ENCODE measurements at regions not wholly inside any gene's neighbourhood (a gene's known extent, or its start where the extent isn't known, plus 50 kb on each side); places are given as distances from the start of the nearest gene placed in this dataset.
"Not testable (repeated sequence)": the region's sequence is repeated elsewhere in the genome, so short reads cannot be mapped to it uniquely, and the experiment has no call there.

GRCh38 chr12:88684610-88685009 lies 104.3 kb upstream of the KITLG start:
- H3K36me3 ChIP-seq = no peaks in the 10 kb centered on the region
- H3K27me3 ChIP-seq = no peaks in the 10 kb centered on the region
- no peaks in the 10 kb centered on the region for H3K9me3 ChIP-seq
- H3K27ac ChIP-seq = no peak overlapping the region
- TF ChIP-seq, protein P1, sequence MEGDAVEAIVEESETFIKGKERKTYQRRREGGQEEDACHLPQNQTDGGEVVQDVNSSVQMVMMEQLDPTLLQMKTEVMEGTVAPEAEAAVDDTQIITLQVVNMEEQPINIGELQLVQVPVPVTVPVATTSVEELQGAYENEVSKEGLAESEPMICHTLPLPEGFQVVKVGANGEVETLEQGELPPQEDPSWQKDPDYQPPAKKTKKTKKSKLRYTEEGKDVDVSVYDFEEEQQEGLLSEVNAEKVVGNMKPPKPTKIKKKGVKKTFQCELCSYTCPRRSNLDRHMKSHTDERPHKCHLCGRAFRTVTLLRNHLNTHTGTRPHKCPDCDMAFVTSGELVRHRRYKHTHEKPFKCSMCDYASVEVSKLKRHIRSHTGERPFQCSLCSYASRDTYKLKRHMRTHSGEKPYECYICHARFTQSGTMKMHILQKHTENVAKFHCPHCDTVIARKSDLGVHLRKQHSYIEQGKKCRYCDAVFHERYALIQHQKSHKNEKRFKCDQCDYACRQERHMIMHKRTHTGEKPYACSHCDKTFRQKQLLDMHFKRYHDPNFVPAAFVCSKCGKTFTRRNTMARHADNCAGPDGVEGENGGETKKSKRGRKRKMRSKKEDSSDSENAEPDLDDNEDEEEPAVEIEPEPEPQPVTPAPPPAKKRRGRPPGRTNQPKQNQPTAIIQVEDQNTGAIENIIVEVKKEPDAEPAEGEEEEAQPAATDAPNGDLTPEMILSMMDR (IDR thresholded peaks at IDR 0.05) = no peak
- no peaks in the 10 kb centered on the region for H3K4me1 ChIP-seq (ENCODE audit: control insufficient read depth in 1 of 2, insufficient read depth in 1 of 2, low read depth in 1 of 2, low read length in 1 of 2)
- H3K4me3 ChIP-seq (ENCODE audit: low read depth in 1 of 2, low read length in 1 of 2) = no peak overlapping the region

DNA sequence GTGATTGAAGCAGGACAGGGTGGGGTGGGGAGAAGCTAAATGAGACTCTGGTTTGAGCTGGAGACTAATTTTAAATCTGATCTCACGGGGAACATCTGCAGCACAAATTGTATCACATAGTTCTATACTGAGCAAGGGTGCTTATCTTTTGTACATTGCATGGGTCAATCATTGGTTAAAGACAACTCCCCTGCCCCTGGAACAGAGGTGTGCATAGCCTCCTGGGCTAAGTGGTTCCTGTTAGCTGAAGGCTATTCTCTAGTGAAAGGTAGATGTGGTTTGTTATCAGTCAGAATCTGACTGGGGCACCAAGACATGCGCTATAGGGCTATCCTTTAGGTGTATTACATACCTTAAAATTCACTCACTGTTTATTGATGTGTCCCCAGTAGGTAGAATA lies 103.9 kb upstream of the KITLG start:
- Histone ChIP-seq H3K27me3 (no peaks in the 10 kb centered on the region), H3K4me3 (ENCODE audit: low read depth in 1 of 2, low read length in 1 of 2) (no peak overlapping the region), H3K36me3 (no peaks in the 10 kb centered on the region), H3K9me3 (no peaks in the 10 kb centered on the region), H3K4me1 (ENCODE audit: control insufficient read depth in 1 of 2, insufficient read depth in 1 of 2, low read depth in 1 of 2, low read length in 1 of 2) (no peaks in the 10 kb centered on the region), H3K27ac (no peak overlapping the region)
- TF ChIP-seq, protein P1 (IDR thresholded peaks at IDR 0.05) = no peak

- no peak overlapping the region for H3K4me3 ChIP-seq (ENCODE audit: low read depth in 1 of 2, low read length in 1 of 2)
- H3K36me3 ChIP-seq = no peaks in the 10 kb centered on the region
- H3K9me3 ChIP-seq = no peaks in the 10 kb centered on the region
- no peak overlapping the region for H3K27ac ChIP-seq
- TF ChIP-seq, protein P1 (IDR thresholded peaks at IDR 0.05) = no peak
- no peaks in the 10 kb centered on the region for H3K4me1 ChIP-seq (ENCODE audit: control insufficient read depth in 1 of 2, insufficient read depth in 1 of 2, low read depth in 1 of 2, low read length in 1 of 2)
- H3K27me3 ChIP-seq = no peaks in the 10 kb centered on the region
These were observed 103.4 kb upstream of the KITLG start for GRCh38 chr12:88683628-88684027.

DNA sequence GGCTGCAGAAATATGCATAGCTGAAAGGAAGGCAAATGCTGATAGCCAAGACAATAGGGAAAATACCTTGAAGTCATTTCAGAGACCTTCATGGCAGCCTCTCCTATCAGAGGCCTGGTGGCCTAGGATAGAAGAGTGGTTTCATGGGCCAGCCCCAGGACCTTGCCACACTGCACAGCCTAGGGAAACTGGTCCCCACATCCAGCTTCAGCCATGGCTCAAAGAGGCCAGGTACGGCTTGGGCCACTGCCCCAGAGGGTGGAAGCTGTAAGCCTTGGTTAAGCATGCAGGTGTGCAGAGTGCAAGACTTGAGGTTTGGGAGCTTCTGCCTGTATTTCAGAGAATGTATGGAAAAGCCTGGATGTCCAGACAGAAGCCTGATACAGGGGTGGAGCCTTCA lies 101.0 kb upstream of the KITLG start:
- H3K4me1 ChIP-seq (ENCODE audit: control insufficient read depth in 1 of 2, insufficient read depth in 1 of 2, low read depth in 1 of 2, low read length in 1 of 2) = no peaks in the 10 kb centered on the region
- H3K9me3 ChIP-seq = no peaks in the 10 kb centered on the region
- TF ChIP-seq, protein P1 (IDR thresholded peaks at IDR 0.05) = no peak
- H3K27ac ChIP-seq = no peak overlapping the region
- H3K36me3 ChIP-seq = no peaks in the 10 kb centered on the region
- H3K4me3 ChIP-seq (ENCODE audit: low read depth in 1 of 2, low read length in 1 of 2) = no peak overlapping the region
- no peaks in the 10 kb centered on the region for H3K27me3 ChIP-seq

DNA sequence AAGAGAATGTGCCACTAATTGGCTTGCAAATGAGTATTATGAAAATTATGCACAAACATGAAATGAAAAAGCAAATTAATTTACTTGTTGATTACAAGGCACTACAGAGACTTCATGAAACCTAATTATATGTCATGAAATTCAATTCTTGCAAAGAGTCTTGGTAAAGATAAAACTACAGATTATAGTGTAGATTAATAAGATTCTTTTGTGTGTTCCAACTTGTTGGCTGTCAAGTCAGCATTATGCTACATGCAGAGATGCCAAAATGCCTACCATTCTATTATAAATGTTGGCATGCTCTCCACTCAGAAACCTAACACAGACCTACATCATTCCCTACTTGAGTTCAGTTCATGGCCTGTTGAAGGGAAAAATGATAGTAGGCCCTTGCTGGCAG lies 97.2 kb upstream of the KITLG start:
- H3K27me3 ChIP-seq = no peaks in the 10 kb centered on the region
- TF ChIP-seq, protein P1 (IDR thresholded peaks at IDR 0.05) = no peak
- no peaks in the 10 kb centered on the region for H3K36me3 ChIP-seq
- H3K4me1 ChIP-seq (ENCODE audit: control insufficient read depth in 1 of 2, insufficient read depth in 1 of 2, low read depth in 1 of 2, low read length in 1 of 2) = no peaks in the 10 kb centered on the region
- no peak overlapping the region for H3K27ac ChIP-seq
- H3K4me3 ChIP-seq (ENCODE audit: low read depth in 1 of 2, low read length in 1 of 2) = no peak overlapping the region
- no peaks in the 10 kb centered on the region for H3K9me3 ChIP-seq

- not testable (repeated sequence) for H3K4me3 ChIP-seq (ENCODE audit: low read depth in 1 of 2, low read length in 1 of 2); H3K27ac ChIP-seq; H3K4me1 ChIP-seq (ENCODE audit: control insufficient read depth in 1 of 2, insufficient read depth in 1 of 2, low read depth in 1 of 2, low read length in 1 of 2); H3K27me3 ChIP-seq; H3K36me3 ChIP-seq; H3K9me3 ChIP-seq
These were observed 87.3 kb upstream of the KITLG start for GRCh38 chr12:88667615-88668014.
